Breast epithelium (tissue), 3 donors: ENCODE measurements at regions not wholly inside any gene's neighbourhood (a gene's known extent, or its start where the extent isn't known, plus 50 kb on each side); places are given as distances from the start of the nearest gene placed in this dataset.

Source experiments
- POLR2AphosphoS5 ChIP-seq, 3 donors: sonication (generic); formaldehyde crosslinking; IDR thresholded peaks; one replicate each; pipeline ENCODE4 v1.6.1; 2017; ENCODE audit warnings: antibody characterized with exemption in 3 of 3
- TF ChIP-seq, protein P1 (sequence below), 3 donors: fragments of 450-650 bp; IDR thresholded peaks; one replicate each; pipeline ENCODE4 v1.5.1; 2016 to 2017; ENCODE audit warnings: antibody characterized with exemption in 3 of 3, mild to moderate bottlenecking in 3 of 3, moderate library complexity in 3 of 3

GRCh38 chr6:11448038-11448437 lies 89.5 kb upstream of the TMEM170B start:
- TF ChIP-seq, protein P1, sequence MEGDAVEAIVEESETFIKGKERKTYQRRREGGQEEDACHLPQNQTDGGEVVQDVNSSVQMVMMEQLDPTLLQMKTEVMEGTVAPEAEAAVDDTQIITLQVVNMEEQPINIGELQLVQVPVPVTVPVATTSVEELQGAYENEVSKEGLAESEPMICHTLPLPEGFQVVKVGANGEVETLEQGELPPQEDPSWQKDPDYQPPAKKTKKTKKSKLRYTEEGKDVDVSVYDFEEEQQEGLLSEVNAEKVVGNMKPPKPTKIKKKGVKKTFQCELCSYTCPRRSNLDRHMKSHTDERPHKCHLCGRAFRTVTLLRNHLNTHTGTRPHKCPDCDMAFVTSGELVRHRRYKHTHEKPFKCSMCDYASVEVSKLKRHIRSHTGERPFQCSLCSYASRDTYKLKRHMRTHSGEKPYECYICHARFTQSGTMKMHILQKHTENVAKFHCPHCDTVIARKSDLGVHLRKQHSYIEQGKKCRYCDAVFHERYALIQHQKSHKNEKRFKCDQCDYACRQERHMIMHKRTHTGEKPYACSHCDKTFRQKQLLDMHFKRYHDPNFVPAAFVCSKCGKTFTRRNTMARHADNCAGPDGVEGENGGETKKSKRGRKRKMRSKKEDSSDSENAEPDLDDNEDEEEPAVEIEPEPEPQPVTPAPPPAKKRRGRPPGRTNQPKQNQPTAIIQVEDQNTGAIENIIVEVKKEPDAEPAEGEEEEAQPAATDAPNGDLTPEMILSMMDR (IDR thresholded peaks at IDR 0.05) = no peak
- no peak for TF ChIP-seq POLR2AphosphoS5 (IDR thresholded peaks at IDR 0.05)
